Stimulated activated CD8-positive, alpha-beta memory T cell treated with anti-CD3 and anti-CD28 coated beads, Interleukin-7, amount 100 ng/mL, for 1 hour (primary cell): ENCODE measurements at regions not wholly inside any gene's neighbourhood (a gene's known extent, or its start where the extent isn't known, plus 50 kb on each side); places are given as distances from the start of the nearest gene placed in this dataset.

ENCODE experiments used
- DNase-seq, 2 donors: peaks; one replicate each; pipeline ENCODE4 v3.0.0-alpha.2; 2020; ENCODE audit warnings: low read depth in 2 of 2

DNA sequence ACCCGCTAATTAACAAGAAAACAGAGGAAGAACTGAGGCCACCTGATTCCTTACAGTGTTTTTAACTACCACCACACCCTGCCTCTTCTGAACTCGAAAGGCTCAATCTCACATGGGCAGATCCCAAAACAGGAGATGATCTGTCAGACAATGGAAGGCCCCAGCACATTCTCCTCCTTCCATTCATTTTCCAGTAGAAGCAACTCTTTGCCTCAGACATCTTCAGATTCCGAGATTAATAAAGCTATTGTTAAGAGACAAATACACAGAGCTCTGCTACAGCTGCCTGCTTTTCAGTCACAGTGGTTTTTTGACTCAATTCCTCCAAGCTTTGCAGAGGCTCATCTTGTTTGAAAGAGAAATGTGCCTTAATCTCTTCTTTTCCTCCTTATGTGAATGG is 127.2 kb upstream of the ADAMTSL1 start:
- DNase-seq = no peak

DNA sequence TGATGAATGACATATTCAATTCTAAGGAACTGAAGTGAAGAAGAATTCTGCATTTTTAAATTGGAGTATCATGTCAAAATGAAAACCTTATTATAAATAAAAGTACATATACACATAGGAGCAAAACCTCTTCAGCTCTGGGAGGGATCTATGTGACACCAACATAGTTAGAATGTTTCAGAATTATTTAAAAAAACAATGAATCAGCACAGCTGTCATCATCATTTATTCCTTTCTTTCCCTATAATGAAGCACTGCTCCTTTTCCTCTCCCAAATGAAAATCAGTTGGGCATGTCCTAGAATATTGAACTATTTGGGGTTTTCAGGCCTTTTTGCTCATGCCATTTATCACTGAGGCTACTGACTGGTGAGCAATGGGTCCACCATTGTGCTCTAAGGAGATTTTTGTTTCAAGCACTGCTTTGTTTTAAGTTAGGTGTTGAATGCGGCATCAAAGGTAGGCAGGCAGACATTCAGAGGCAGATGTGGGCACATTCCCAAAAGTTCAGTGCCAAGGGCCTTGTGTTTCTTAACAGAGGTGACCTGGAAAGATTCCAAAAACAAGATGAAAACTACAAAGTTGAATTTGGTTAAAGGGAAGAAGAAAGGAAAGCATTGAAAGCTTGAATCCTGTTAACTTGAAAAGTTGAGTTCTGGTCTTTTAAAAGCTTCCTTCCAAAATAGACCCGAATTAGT is 126.4 kb upstream of the ADAMTSL1 start:
- no peak for DNase-seq

DNA sequence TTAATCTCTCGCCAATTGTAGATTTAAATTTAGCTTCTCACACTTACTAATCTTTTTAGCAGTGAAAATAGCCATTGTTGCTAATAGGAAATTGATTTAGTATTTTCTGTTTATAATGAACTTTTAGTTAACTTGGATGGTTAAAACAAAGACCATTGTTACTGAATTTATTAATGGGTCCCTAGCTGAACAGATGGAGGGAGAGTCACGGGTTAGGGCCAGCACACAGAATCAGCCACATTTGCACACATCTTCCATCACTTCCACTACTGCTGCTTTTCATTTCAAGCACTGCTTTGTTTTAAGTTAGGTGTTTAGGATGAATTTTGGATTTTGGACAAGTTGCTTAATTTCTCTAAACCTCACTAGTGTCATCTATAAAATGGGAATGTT is 125.9 kb upstream of the ADAMTSL1 start:
- DNase-seq = no peak

DNA sequence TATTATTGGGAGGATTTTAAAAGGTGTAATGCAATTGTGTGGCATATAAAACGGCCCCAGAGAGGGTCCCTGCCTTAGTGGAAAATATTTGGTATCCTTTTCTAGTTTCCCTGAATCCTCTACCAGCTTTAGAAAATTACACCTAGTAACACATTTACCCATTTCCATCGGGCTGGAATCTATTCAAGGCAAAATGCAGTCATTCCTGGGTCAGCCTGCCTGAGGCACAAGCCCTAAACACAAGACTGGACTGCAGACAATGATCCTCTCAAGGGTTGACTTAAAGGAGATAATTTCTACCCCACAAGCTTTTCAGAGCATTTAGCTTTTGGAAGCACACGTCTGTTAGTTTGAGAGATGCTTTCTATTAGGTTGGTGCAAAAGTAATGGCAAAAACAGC is 124.4 kb upstream of the ADAMTSL1 start:
- no peak for DNase-seq

DNA sequence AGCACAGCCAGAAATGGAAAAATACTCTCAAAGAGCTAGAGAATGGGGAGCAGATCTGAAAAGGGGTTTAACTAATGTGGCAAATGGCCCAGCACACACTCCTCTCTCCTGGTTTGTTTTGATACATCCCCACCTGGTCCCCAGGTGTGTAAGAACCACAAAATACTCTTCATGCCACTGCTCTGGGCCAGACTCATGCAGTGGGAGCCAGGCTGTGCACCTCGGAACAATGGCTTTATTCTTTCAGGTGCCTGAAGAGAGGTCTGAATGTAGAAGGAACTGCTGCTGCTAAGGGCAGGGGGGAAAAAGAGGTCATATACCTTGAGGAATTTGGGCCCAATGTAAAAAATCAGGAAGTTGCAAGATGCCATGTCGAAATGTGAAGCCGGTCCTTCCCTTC is 123.9 kb upstream of the ADAMTSL1 start:
- DNase-seq = no peak

DNA sequence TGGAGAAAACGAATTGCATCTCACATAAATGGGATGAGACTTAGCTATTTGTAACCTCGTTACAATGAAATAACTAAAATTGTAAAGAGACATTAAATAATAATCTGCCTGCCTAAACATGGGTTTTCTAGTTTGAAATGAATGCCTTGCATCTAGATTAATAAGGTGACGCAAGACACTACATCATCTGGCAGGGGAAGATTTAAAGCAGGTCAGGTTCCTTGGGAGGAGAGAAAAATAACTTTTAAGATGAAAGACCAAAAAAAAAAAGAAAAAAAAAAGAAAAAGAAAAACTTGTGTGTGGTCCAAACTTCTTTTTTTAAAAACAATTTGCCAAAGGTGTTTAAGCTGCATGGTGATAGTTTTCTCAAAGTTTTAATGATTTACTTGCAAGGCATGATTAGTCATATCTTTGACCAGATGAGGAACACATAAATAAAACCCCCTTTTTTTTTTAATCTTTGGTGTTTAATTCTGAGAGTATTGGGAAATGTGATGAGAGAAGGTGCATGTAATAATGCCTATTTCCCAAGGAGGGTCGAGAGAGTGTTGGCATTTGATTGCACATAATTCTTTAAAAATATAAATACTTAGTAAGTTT is 122.9 kb upstream of the ADAMTSL1 start:
- DNase-seq = no peak

DNA sequence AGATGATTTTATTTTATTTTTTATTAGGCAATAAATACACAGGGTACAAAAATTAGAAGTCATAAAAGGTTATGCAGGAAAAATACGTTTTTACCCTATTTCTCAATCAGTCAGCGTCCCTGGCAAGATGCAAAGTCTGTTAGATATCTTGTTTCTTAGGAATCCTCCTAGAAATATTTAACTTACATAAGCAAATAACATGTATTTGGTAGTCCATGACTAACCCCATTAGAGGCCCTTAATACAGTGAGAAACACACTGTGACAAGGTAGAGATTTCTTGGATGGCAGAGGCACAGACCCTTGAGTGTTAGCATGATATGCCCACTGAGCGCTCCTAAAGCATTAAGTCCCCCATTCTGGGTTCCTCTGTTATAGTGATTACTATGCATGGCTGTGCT is 121.2 kb upstream of the ADAMTSL1 start:
- DNase-seq = no peak

DNA sequence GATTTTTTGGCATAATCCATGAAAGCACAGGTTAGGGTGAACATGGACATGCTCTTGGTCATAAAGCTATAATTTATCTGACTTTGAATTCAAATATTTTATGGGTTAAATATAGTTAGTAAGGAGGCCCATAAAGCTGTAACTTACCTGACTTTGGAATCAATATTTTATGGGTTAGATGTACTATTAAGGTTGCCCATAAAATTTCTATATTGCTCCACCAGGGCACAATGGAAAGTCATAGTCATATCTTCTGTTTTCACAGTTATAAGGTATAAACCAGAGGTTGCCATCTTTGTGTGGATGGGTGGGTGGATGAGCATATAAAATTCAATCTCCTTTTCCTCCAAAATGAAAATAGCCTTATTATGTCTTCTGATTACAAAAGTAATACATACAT is 120.5 kb upstream of the ADAMTSL1 start:
- DNase-seq = no peak

DNA sequence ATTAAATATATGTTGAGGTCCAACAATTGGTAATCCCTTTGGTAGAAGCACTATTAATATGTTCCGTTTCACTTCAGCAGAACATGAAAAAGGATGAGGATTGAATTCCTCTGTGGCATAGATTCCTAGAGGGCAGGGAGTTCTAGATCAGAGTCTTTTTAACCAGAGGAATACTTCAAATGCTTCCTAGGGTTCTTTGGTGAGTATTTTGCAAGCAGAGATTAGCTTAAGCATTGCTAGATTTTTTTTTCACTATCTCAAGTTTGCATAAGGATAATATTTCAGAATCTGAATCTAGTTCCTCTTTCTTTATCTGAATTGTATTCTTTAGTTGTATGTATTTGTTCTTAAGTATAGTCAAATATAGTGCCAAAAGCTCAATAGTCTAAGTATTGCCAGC is 116.6 kb upstream of the ADAMTSL1 start:
- DNase-seq = no peak

DNA sequence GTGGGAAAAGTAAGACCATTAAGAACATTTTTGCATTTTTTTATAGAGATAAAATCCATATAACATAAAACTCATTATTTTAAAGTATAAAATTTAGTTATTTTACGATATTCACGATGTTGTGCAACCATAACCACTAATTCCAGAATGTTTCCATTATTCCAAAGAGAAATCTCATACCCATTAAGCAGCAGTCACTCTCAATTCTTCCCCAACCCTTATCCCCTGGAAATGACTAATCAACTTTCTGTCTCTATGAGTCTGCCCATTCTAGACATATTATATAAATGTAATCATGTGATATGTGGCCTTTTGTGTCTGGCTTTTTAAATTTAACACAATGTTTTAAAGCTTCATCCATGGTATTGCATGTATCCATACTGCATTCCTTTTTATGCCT is 115.6 kb upstream of the ADAMTSL1 start:
- DNase-seq = no peak

DNA sequence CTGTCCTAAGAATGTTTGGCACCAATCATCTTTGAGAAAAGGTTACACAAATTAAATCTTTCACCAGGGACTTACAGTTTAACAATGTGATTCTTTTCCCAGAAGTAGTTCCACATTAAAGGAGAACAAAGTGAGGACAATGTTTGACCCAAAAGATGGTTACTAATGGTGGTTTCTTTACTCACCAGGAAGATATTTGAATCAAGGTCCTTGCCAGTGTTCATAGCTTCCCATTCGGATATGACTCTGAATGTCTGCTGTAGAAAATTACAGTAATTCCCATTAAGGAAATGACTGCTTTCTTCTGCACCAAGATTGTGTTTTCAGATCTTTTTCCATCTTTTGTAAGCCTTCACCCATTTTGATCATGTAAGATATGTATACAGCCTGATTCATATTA is 114.6 kb upstream of the ADAMTSL1 start:
- DNase-seq = no peak

DNA sequence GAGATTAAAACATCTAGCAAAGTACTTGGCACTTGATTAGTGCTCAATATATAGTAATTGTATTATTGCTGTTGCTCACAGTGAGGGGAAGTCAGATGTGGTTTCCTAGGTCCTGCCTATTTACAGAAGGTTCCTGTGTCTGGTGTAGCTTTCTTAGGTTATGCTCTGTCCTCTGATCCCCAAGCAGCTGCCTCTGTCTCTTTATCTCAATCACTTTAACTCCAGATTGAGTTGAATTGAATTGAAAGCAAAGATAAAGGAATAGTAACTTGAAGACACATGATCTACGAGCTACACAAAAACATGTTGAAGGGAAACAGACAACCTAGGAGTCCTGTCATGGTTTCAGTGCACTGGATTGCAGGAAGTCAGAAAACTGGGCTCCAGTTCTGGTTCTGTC is 113.9 kb upstream of the ADAMTSL1 start:
- no peak for DNase-seq

DNA sequence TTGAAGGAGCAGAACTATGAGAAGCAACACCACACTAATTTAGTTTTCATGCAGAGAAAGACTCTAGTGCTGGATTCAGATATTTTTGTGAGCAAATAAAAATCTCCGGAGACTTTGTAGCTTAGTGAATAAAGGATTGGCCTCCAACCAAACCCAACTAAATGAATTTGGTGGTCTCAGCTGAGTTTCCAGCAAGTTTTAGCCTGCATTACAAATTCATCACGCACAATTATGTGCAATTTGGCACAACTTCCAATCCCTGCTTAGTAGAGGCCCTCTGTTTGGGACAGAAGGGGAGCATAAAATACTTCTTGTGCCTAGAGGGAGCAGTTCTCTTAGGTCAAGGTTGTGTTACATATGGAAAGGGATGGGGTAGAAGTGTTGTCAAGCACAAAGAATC is 112.3 kb upstream of the ADAMTSL1 start:
- no peak for DNase-seq

DNA sequence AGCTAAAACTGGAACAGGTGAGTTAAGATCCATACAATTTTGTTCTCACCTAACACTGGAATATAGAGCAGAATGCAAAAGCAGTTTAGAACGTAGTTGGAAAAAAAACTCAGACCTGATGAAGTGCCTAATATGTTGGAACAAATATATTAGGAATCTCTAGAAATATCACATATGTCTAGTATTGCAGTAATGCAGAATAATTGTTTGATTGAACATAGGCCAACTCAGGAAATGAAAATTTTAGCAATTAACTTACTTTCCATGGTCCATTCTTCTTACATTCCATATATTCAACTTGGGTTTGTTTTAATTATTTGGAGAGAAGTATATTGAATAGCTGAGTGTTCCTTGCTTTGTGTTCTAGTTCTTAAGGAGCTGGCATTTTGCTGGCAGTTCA is 111.8 kb upstream of the ADAMTSL1 start:
- no peak for DNase-seq

DNA sequence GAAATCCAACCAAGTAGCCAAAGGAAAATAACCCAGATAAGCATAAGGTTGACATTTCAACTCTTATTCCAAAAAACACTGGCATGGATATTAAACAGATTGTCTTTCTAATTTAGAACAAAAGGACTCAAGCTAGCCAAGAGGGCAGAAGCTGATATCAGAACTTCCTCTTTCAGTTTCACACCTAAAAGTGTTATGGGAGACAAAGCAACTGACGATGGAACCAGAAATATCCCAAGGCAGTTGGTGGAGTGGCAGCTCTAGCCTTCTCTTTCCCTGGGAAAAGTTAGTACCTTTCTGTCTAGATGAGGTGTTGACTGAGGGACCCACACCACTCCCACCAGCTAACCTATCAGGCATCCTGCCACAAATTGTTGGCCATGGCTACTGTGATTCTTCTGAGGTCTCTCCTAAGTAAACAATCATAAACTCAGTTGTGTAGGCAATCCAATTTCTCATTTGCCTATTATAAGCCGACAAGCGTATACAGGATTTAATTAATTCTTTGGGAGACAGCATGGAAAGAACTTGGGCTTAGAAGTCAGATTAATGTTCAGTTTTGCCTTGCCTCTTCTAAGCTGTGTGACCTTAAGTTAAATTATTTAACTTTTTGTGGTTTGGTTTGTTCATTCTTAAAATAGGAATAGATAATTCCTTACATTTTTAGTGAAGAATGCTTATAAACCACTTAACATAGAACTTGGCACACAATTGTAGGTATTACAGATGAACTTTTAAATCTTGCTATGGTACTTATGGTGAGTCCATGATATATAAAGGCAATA is 110.9 kb upstream of the ADAMTSL1 start:
- DNase-seq = no peak

DNA sequence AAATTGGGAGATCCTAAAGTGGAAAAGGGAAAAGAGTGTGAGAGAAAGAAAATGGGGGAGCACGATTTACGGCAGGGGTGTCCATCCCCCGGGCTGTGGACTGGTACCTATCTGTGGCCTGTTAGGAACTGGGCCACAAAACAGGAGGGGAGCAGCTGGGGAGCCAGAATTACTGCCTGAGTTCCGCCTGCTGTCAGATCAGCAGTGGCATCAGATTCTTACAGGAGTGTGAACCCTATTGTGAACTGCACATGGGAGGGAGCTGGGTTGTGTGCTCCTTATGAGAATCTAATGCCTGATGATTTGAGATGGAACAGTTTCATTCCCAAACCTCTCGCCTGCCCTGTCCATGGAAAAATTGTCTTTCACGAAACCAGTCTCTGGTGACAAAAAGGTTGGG is 108.3 kb upstream of the ADAMTSL1 start:
- no peak for DNase-seq

DNA sequence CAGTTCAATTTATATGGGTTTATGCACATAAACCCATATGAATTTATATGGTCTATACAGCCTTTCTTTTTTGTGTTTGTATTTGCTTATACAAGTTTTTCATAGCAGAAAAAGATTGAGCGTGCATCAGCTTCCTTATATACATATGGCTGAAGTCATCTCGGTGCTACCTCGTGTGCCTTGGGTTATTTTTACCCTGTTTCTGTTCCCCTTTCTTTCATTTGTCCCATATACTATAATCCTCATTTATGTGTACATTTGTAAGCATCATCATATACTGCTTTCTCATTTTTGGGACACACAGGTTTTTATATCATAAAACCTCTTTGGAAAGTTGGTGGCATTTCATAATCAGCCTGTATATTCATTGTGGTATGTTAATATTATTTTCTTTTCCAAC is 107.8 kb upstream of the ADAMTSL1 start:
- no peak for DNase-seq

DNA sequence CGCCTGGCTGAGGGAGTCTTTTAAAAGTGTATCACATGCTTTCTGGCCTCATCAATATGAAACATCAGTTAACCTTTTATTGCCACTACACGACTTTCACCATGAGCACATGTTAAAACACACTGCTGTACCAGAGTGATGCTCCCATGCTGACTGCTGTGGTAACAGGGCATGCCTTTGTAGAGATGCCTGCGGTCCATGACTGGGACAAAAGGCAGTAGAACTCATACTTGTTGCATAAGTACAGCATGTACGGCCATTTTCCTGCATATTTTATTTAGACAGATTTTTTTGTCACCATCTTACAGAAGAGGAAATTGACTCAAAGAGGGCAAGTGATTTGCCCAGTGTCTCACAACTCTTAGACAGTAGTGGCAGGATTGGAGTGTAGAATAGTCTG is 105.7 kb upstream of the ADAMTSL1 start:
- DNase-seq = no peak

DNA sequence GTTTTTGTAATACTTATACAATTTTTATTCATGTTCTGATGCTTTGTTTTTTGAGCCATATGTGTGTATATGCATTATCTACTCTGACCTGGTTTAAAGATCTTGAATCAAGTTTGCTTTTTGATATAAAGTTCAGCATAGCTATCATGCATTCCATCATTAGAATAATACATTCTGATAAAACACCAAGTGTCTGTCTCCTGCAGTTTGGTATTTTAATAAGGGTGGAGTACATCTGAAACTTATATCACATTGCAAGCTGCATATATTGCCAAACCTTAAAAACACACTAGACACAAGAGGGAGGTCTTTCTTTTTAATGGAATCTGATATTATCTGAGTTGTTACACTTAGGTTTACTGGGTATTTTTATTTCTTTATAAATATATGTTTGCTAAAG is 102.8 kb upstream of the ADAMTSL1 start:
- DNase-seq = no peak

DNA sequence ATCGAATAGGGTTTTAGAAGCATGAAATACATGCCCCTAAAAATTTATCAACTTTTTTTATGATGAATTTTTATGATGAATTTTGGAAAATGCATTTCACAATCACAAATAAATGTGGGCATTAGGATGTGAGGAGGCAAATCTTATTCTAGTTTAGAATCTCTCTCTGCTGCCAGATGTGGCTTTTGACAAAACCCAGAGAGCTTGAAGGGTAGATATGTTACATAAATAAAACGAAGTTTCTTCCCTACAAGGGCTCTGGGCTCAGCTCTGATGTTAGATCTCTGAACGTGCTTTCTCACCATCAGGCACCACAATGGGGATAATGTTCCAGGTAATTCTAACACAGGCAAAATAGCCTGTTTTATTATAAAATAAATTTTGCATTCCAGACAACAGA is 102.3 kb upstream of the ADAMTSL1 start:
- no peak for DNase-seq

DNA sequence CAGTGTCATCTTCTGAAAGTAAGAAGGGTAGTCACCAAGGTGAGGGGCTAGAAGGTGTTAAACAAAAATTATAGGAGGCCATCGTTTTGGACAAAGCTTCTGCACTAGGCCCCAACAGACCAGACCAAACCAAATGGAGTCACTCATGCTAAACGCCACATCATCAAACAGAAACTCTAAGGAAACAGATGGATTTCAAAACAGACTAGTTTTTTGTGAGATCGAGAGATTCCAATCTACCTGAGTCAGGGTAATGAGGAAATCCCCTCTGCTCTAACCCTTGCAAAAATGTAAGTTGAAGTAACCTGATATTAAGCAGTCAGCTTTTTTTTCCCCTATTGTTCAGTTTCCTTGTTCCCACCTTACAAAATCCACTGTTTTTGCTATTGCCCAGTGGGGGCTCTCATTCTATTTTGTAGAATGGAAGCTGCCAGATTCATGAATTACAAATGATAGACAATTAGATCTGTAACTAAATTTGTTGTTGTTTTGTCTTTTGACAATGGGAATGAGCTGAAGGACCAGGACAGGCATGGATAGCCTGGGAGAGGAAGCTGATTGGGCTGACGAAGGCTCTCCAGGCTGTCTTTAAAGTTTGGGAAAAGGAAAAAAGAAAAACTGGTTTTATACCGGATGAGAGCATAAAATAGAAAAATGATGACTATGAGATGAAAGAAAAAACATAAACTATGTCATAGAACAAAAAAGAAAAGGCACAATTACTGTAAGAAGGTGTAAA is 94.7 kb upstream of the ADAMTSL1 start:
- no peak for DNase-seq

DNA sequence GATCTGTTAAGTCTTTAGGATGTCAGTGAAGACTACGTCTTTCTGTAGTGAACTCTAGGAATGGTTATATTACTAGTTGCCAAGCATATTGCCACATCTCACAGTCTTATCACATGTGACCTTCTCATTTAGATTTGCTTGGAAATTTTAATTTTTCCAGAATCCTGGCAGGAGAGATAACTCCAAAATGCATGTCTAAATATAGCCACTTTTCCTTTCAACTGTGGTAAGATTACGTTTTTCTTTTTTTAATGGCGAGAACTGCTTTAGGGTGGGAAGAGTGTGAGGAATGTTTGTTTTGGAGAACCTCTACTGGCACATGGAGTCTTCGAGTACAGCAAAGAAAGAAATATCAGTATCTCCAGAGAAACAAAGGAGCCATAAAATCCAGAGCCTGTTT is 91.7 kb upstream of the ADAMTSL1 start:
- no peak for DNase-seq

DNA sequence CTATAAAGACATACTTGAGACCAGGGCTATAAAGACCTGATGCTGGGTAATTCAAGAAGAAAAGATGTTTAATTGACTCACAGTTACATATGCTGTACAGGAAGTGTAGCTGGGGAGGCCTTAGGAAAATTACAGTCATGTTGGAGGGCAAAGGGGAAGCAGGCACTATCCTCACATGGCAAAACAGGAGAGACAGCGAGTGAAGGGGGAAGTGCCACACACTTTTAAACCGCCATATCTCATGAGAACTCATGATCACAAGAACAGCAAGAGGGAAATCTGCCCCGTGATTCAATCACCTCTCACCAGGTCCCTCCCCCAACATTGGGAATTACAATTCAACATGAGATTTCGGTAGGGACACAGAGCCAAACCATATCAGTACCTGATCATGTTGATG is 89.9 kb upstream of the ADAMTSL1 start:
- no peak for DNase-seq
